ENCODE measurements at regions not wholly inside any gene's neighbourhood (a gene's known extent, or its start where the extent isn't known, plus 50 kb on each side); places are given as distances from the start of the nearest gene placed in this dataset.

- no peak for TF ChIP-seq FOXA1 (IDR thresholded peaks at IDR 0.05)
- no peak for TF ChIP-seq BHLHE40 (IDR thresholded peaks at IDR 0.05; ENCODE audit: borderline replicate concordance)
- TF ChIP-seq FOXK2 (IDR thresholded peaks at IDR 0.05), result no peak
Observed at GRCh38 chrX:138874271-138874935, 162.9 kb upstream of the FGF13 start.
